ENCODE measurements at regions not wholly inside any gene's neighbourhood (a gene's known extent, or its start where the extent isn't known, plus 50 kb on each side); places are given as distances from the start of the nearest gene placed in this dataset.

DNA sequence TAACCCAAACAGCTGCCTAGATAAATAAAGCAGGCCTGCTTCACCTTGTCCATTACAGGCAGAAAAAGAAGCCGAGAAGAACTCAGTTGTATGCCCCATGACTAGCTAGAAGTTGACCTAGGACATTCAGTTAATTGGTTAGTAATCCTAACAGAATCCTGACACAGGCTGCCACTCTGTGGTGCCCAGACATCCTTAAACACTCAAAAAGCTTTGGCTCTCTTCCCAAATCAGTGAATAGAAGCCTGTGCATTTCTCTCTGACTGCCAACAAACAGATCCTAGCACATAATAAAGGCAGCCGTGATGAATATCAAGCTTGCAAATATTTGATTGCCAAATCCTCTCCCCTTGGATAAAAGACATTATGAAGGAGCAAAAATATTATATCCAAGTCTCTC, 519.1 kb upstream of the EYS start:
- Mint-ChIP-seq H3K9me3 (peaks cover 7% of the 10 kb centered on the region; the same call in 1 of the 2 replicates), H3K4me1 (ENCODE audit: low read depth) (no peaks in the 10 kb centered on the region), H3K27me3 (ENCODE audit: insufficient read depth) (no peaks in the 10 kb centered on the region), H3K4me3 (no peak overlapping the region), H3K36me3 (ENCODE audit: low read depth) (no peaks in the 10 kb centered on the region), H3K27ac (no peak overlapping the region)
- TF ChIP-seq, protein P1, sequence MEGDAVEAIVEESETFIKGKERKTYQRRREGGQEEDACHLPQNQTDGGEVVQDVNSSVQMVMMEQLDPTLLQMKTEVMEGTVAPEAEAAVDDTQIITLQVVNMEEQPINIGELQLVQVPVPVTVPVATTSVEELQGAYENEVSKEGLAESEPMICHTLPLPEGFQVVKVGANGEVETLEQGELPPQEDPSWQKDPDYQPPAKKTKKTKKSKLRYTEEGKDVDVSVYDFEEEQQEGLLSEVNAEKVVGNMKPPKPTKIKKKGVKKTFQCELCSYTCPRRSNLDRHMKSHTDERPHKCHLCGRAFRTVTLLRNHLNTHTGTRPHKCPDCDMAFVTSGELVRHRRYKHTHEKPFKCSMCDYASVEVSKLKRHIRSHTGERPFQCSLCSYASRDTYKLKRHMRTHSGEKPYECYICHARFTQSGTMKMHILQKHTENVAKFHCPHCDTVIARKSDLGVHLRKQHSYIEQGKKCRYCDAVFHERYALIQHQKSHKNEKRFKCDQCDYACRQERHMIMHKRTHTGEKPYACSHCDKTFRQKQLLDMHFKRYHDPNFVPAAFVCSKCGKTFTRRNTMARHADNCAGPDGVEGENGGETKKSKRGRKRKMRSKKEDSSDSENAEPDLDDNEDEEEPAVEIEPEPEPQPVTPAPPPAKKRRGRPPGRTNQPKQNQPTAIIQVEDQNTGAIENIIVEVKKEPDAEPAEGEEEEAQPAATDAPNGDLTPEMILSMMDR (IDR thresholded peaks at IDR 0.05), result no peak
- no peak for DNase-seq

DNA sequence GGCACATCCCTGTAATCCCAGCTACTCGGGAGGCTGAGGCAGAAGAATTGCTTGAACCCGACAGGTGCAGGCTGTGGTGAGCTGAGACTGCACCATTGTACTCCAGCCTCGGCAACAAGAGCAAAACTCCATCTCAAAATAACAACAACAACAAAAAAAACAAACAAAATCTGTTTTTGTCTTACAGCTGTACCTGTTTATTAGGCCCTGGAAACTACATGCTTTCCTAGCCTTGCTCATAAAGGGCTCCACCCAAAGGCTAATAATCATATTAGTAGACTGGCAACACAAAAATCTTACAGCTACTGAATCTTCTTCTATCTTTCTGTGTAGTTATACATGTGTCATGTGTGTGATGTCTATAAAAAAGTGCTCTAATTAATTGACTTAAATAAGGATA, 503.9 kb upstream of the EYS start:
- no peaks in the 10 kb centered on the region for H3K27me3 Mint-ChIP-seq (ENCODE audit: insufficient read depth)
- no peak for DNase-seq
- H3K27ac Mint-ChIP-seq, result no peak overlapping the region
- TF ChIP-seq, protein P1 (IDR thresholded peaks at IDR 0.05), result no peak
- no peaks in the 10 kb centered on the region for H3K4me1 Mint-ChIP-seq (ENCODE audit: low read depth)
- H3K9me3 Mint-ChIP-seq, result peaks cover 65% of the 10 kb centered on the region
- peaks cover 7% of the 10 kb centered on the region; the same call in 1 of the 2 replicates for H3K36me3 Mint-ChIP-seq (ENCODE audit: low read depth)
- no peak overlapping the region for H3K4me3 Mint-ChIP-seq

DNA sequence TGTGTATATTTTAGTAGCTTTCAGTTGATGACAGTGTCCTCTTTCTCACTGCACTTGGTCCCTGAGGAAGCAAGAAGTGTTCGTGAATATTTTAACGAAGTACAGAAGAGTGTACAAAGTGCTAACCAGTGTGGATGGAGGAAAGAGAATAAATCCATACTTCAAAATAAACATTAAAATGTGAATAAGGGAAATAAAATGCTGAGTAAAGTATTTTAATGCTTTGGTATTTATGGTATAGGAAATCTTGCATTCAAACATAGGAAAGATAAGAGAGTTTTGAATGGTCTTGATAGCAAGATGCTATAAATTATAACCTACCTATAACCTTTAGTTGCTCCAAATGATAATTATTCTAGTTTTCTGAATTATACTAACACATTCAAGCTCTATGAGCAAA, 493.4 kb upstream of the EYS start:
- DNase-seq, result no peak
- H3K4me3 Mint-ChIP-seq, result no peak overlapping the region
- no peaks in the 10 kb centered on the region for H3K4me1 Mint-ChIP-seq (ENCODE audit: low read depth)
- no peaks in the 10 kb centered on the region for H3K36me3 Mint-ChIP-seq (ENCODE audit: low read depth)
- H3K27me3 Mint-ChIP-seq (ENCODE audit: insufficient read depth), result no peaks in the 10 kb centered on the region; the same call in 1 of the 2 replicates
- TF ChIP-seq, protein P1 (IDR thresholded peaks at IDR 0.05), result no peak
- H3K27ac Mint-ChIP-seq, result no peak overlapping the region
- peaks cover 24% of the 10 kb centered on the region for H3K9me3 Mint-ChIP-seq

DNA sequence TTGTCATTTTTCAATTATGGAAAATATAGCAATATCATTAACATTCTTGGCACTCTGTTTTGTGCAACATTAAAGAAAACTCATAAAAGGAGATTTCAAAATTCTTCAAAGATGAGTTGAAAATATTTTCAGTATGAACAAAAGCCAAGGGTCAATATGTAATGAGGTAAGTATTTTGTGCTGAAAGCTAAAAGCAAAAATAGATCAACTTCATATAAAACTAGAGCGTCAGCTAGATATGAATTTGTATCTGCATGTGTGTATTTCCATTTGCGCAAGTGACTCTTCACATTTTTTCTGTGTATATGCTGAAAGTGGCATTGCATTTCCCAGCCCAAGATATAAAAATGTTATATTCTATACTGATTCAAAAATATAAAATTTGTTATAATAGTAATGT, 492.1 kb upstream of the EYS start:
- Mint-ChIP-seq H3K27me3 (ENCODE audit: insufficient read depth) (no peaks in the 10 kb centered on the region; the same call in 1 of the 2 replicates), H3K4me1 (ENCODE audit: low read depth) (no peaks in the 10 kb centered on the region), H3K9me3 (peaks cover 24% of the 10 kb centered on the region), H3K36me3 (ENCODE audit: low read depth) (no peaks in the 10 kb centered on the region), H3K4me3 (no peak overlapping the region), H3K27ac (no peak overlapping the region)
- TF ChIP-seq, protein P1 (IDR thresholded peaks at IDR 0.05), result no peak
- no peak for DNase-seq

DNA sequence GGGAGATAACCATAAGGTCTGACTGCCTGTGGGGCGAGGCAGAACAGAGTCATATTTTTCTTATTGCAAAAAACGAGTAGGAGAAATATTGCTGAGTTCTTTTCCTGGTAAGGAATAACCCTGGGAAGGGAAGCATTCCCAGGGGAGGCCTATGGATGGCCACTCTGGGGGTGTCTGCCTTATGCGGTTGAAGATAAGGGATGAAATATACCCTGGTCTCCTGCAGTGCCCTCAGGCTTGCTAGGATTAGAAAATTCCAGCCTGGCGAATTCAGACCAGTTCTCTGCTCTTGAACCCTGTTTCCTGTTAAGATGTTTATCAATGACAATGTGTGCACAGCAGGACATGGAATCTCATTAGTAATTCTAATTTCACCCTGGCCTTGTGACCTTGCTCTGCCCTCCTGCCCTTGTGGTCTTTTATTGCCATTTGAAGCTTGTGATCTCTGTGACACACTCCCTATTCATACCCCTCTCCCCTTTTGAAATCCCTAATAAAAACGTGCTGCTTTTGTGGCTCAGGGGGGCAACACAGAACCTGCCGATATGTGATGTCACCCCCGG, 491.1 kb upstream of the EYS start:
- no peaks in the 10 kb centered on the region for H3K36me3 Mint-ChIP-seq (ENCODE audit: low read depth)
- H3K4me1 Mint-ChIP-seq (ENCODE audit: low read depth), result no peaks in the 10 kb centered on the region
- H3K4me3 Mint-ChIP-seq, result no peak overlapping the region
- no peak overlapping the region for H3K27ac Mint-ChIP-seq
- TF ChIP-seq, protein P1 (IDR thresholded peaks at IDR 0.05), result no peak
- H3K9me3 Mint-ChIP-seq, result peaks cover 22% of the 10 kb centered on the region
- no peaks in the 10 kb centered on the region for H3K27me3 Mint-ChIP-seq (ENCODE audit: insufficient read depth)
- no peak for DNase-seq

DNA sequence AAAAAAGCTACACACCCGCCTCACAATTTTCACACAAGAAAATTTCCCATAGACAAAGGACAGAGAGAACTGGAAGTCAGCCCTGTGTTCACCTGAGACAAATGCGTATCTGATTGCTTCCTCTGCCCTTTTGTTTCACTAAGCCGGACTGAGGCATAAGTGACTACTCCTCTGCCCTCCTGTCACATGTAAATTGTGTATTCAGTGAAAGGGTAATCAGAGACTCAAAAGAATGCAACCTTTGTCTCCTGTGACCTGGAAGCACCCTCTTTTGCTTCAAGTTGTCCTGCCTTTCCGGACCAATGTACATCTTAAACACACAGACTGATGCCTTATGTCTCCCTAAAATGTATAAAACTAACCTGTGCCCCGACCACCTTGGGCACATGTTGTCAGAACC, 483.8 kb upstream of the EYS start:
- TF ChIP-seq, protein P1 (IDR thresholded peaks at IDR 0.05), result no peak
- H3K27me3 Mint-ChIP-seq (ENCODE audit: insufficient read depth), result no peaks in the 10 kb centered on the region
- no peaks in the 10 kb centered on the region for H3K4me1 Mint-ChIP-seq (ENCODE audit: low read depth)
- no peak for DNase-seq
- no peak overlapping the region for H3K27ac Mint-ChIP-seq
- H3K4me3 Mint-ChIP-seq, result no peak overlapping the region
- peaks cover 10% of the 10 kb centered on the region for H3K9me3 Mint-ChIP-seq
- H3K36me3 Mint-ChIP-seq (ENCODE audit: low read depth), result no peaks in the 10 kb centered on the region
